GM04504 (cell line): ENCODE measurements at regions not wholly inside any gene's neighbourhood (a gene's known extent, or its start where the extent isn't known, plus 50 kb on each side); places are given as distances from the start of the nearest gene placed in this dataset.
"Not testable (repeated sequence)": the region's sequence is repeated elsewhere in the genome, so short reads cannot be mapped to it uniquely, and the experiment has no call there.

ENCODE experiments used
- DNase-seq: peaks from one replicate; pipeline ENCODE4 v3.0.0-alpha.2; 2012; ENCODE audit warnings: low read depth

- DNase-seq: no peak
Measured at GRCh38 chr18:51461956-51462355, 264.5 kb upstream of the MEX3C start.

- DNase-seq: no peak
Measured at GRCh38 chr18:51463483-51464136, 266.1 kb upstream of the MEX3C start.

- no peak for DNase-seq
Measured at GRCh38 chr18:51478908-51479307, 281.4 kb upstream of the MEX3C start.

- DNase-seq: no peak
Measured at GRCh38 chr18:51479736-51480135, 282.3 kb upstream of the MEX3C start.

GRCh38 chr18:51480407-51481261 lies 283.2 kb upstream of the MEX3C start:
- DNase-seq: no peak

GRCh38 chr18:51486735-51487366 lies 289.4 kb upstream of the MEX3C start:
- no peak for DNase-seq

- no peak for DNase-seq
Measured at GRCh38 chr18:51490417-51490816, 292.9 kb upstream of the MEX3C start.

GRCh38 chr18:51490860-51491259 lies 293.4 kb upstream of the MEX3C start:
- DNase-seq: no peak

- DNase-seq: no peak
Measured at GRCh38 chr18:51491678-51492372, 294.3 kb upstream of the MEX3C start.

- no peak for DNase-seq
Measured at GRCh38 chr18:51498085-51498855, 300.8 kb upstream of the MEX3C start.

GRCh38 chr18:51503351-51503750 lies 305.9 kb upstream of the MEX3C start:
- DNase-seq: no peak

- no peak for DNase-seq
Measured at GRCh38 chr18:51506811-51507210, 309.3 kb upstream of the MEX3C start.

- not testable (repeated sequence) for DNase-seq
Measured at GRCh38 chr18:51508410-51508809, 310.9 kb upstream of the MEX3C start.

- no peak for DNase-seq
Measured at GRCh38 chr18:51510020-51510419, 312.5 kb upstream of the MEX3C start.

- no peak for DNase-seq
Measured at GRCh38 chr18:51513517-51513916, 316.0 kb upstream of the MEX3C start.

GRCh38 chr18:51514128-51514527 lies 316.6 kb upstream of the MEX3C start:
- DNase-seq: no peak

GRCh38 chr18:51516478-51517038 lies 319.1 kb upstream of the MEX3C start:
- no peak for DNase-seq

- DNase-seq: no peak
Measured at GRCh38 chr18:51519571-51519970, 322.1 kb upstream of the MEX3C start.

GRCh38 chr18:51520676-51521180 lies 323.2 kb upstream of the MEX3C start:
- no peak for DNase-seq

- DNase-seq: no peak
Measured at GRCh38 chr18:51522338-51522737, 324.9 kb upstream of the MEX3C start.

- no peak for DNase-seq
Measured at GRCh38 chr18:51522821-51523220, 325.3 kb upstream of the MEX3C start.
